ENCODE measurements at regions not wholly inside any gene's neighbourhood (a gene's known extent, or its start where the extent isn't known, plus 50 kb on each side); places are given as distances from the start of the nearest gene placed in this dataset.

DNA sequence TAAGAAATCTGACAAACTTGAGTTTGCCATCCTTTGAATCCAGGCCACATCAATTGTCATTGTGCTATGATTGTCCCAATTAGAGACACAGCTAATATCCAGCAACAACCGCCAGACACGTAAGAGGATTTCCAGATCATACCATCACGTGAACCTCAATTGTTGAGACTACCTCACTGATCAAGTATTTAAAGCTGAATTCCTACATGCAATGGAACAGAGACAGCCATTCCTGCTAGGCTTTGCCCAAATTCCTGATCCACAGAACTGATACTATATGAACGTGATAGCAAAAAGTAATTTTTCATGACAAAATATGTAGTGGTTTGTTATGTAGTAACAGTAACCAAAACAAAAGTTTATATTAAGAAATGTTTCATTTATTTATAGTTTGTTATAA, 657.7 kb downstream of the PRR16 start:
- POLR2A ChIA-PET: no interaction called here

More for the DNA sequence above, 657.7 kb downstream of the PRR16 start:
- no peaks in the 10 kb centered on the region for H4K20me1 ChIP-seq (ENCODE audit: insufficient read depth)
- H3K36me3 ChIP-seq (replicated peaks in 1 of 2; ENCODE audit: control insufficient read depth in 1 of 2, insufficient read depth in 2 of 2, low read length in 1 of 2): no peaks in the 10 kb centered on the region
- no peaks in the 10 kb centered on the region for H3K27me3 ChIP-seq (ENCODE audit: insufficient read depth)
- H3F3A ChIP-seq (replicated peaks; ENCODE audit: insufficient read depth): no peaks in the 10 kb centered on the region
- WGBS (ENCODE audit: low lambda C conversion rate): 71% methylated on average over 4 of the region's 4 CpGs
- H3K4me1 ChIP-seq (ENCODE audit: control insufficient read depth in 1 of 2, insufficient read depth in 2 of 2, low read depth in 1 of 2, low read length in 1 of 2): no peaks in the 10 kb centered on the region
- no peak overlapping the region for H3K4me3 ChIP-seq (ENCODE audit: low read depth in 2 of 2, low read length in 1 of 2)
- H3K9me3 ChIP-seq: no peaks in the 10 kb centered on the region
- H3K79me2 ChIP-seq (ENCODE audit: insufficient read depth): no peaks in the 10 kb centered on the region
- CTCF ChIA-PET: no interaction called here
- no peak overlapping the region for H3K9ac ChIP-seq
- H3K9me2 ChIP-seq: no peaks in the 10 kb centered on the region; the same call in 1 of the 2 replicates
- no peak for TF ChIP-seq USF2 (IDR thresholded peaks at IDR 0.05; ENCODE audit: borderline replicate concordance, low read depth, low read length)
- no peak for TF ChIP-seq CHD2 (IDR thresholded peaks at IDR 0.05; ENCODE audit: low read length, partially characterized antibody)
- TF ChIP-seq TAF1 (IDR thresholded peaks at IDR 0.05; ENCODE audit: borderline replicate concordance, low read depth, low read length): no peak
- no peak for TF ChIP-seq MXI1 (IDR thresholded peaks at IDR 0.05; ENCODE audit: low read depth, low read length)
- TF ChIP-seq FOXM1 (IDR thresholded peaks at IDR 0.05; ENCODE audit: low read depth): no peak
- TF ChIP-seq GATA2 (CRISPR knock-in tag; IDR thresholded peaks at IDR 0.05): no peak
- TF ChIP-seq TCF12 (IDR thresholded peaks at IDR 0.05): no peak
- no peak for TF ChIP-seq NRF1 (IDR thresholded peaks at IDR 0.05; ENCODE audit: low read depth, low read length)
- no peak for TF ChIP-seq YY1 (IDR thresholded peaks at IDR 0.05; ENCODE audit: low read depth)
- no peak for TF ChIP-seq REST (IDR thresholded peaks at IDR 0.05; ENCODE audit: low read depth, low read length)
- no peak for TF ChIP-seq NFIC (IDR thresholded peaks at IDR 0.05; ENCODE audit: borderline replicate concordance)
- TF ChIP-seq, protein P1, sequence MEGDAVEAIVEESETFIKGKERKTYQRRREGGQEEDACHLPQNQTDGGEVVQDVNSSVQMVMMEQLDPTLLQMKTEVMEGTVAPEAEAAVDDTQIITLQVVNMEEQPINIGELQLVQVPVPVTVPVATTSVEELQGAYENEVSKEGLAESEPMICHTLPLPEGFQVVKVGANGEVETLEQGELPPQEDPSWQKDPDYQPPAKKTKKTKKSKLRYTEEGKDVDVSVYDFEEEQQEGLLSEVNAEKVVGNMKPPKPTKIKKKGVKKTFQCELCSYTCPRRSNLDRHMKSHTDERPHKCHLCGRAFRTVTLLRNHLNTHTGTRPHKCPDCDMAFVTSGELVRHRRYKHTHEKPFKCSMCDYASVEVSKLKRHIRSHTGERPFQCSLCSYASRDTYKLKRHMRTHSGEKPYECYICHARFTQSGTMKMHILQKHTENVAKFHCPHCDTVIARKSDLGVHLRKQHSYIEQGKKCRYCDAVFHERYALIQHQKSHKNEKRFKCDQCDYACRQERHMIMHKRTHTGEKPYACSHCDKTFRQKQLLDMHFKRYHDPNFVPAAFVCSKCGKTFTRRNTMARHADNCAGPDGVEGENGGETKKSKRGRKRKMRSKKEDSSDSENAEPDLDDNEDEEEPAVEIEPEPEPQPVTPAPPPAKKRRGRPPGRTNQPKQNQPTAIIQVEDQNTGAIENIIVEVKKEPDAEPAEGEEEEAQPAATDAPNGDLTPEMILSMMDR (IDR thresholded peaks at IDR 0.05): no peak
- TF ChIP-seq TEAD4 (IDR thresholded peaks at IDR 0.05; ENCODE audit: borderline replicate concordance, insufficient read depth): no peak
- H3K4me2 ChIP-seq: no peak overlapping the region
- no peak overlapping the region for H3K27ac ChIP-seq (ENCODE audit: low read depth in 2 of 2, low read length in 1 of 2)
- H2AFZ ChIP-seq (ENCODE audit: low read depth): no peak overlapping the region
- DNase-seq: no peak

All from SK-N-SH (cell line).